ENCODE measurements at regions not wholly inside any gene's neighbourhood (a gene's known extent, or its start where the extent isn't known, plus 50 kb on each side); places are given as distances from the start of the nearest gene placed in this dataset.

- TF ChIP-seq CTCF (IDR thresholded peaks at IDR 0.05; ENCODE audit: low read length) (no peak), EZH2phosphoT487 (IDR thresholded peaks at IDR 0.05; ENCODE audit: low read length) (no peak), EZH2 (optimal IDR thresholded peaks at IDR 0.05; ENCODE audit: low read depth, low read length) (no peak)
Measured at GRCh38 chr17:72408641-72409040, 287.8 kb downstream of the SOX9 start.
